VCaP (cell line): ENCODE measurements at regions not wholly inside any gene's neighbourhood (a gene's known extent, or its start where the extent isn't known, plus 50 kb on each side); places are given as distances from the start of the nearest gene placed in this dataset.

Experiments used
- H3K27ac ChIP-seq: fragments of 450-650 bp; 2 replicates; pipeline ENCODE4 v1.5.1; 2017
- CTCF ChIP-seq: fragments of 450-650 bp; conservative IDR thresholded peaks from 2 replicates; pipeline ENCODE4 v1.5.1; 2017; ENCODE audit warnings: mild to moderate bottlenecking, moderate library complexity

- TF ChIP-seq CTCF, result no peak
- H3K27ac ChIP-seq, result no peak overlapping the region
Observed at GRCh38 chr10:83937826-83938225, 201.5 kb upstream of the GHITM start.

- H3K27ac ChIP-seq, result no peak overlapping the region
- no peak for TF ChIP-seq CTCF
Observed at GRCh38 chr10:83941189-83941588, 198.1 kb upstream of the GHITM start.

GRCh38 chr10:83942410-83942809 is 196.9 kb upstream of the GHITM start:
- no peak overlapping the region for H3K27ac ChIP-seq
- no peak for TF ChIP-seq CTCF

- no peak for TF ChIP-seq CTCF
- no peak overlapping the region for H3K27ac ChIP-seq
Observed at GRCh38 chr10:83943049-83943448, 196.3 kb upstream of the GHITM start.

- no peak overlapping the region for H3K27ac ChIP-seq
- no peak for TF ChIP-seq CTCF
Observed at GRCh38 chr10:83943920-83944319, 195.4 kb upstream of the GHITM start.

- H3K27ac ChIP-seq, result no peak overlapping the region
- TF ChIP-seq CTCF, result no peak
Observed at GRCh38 chr10:83945982-83946718, 193.2 kb upstream of the GHITM start.

- no peak for TF ChIP-seq CTCF
- H3K27ac ChIP-seq, result no peak overlapping the region
Observed at GRCh38 chr10:83952314-83952713, 187.0 kb upstream of the GHITM start.
